WTC11 (cell line): ENCODE measurements at regions not wholly inside any gene's neighbourhood (a gene's known extent, or its start where the extent isn't known, plus 50 kb on each side); places are given as distances from the start of the nearest gene placed in this dataset.

Experiments
- ATAC-seq: fragments of 200-7000 bp; cut with Tn5 transposase; 2 replicates; pipeline ENCODE4 v1.10.0; 2021; ENCODE audit warnings: mild to moderate bottlenecking, moderate library complexity
- CTCF ChIA-PET: fragments of 300-600 bp; sonication (Branson Sonifier 250); formaldehyde crosslinking; loops from one replicate; lab custom pipeline; 2021; ENCODE audit warnings: antibody characterized with exemption; lab: Charles Lee
- POLR2A ChIA-PET: fragments of 350-600 bp; sonication (Branson Sonifier 250); formaldehyde crosslinking; loops from one replicate; lab custom pipeline; 2021; ENCODE audit warnings: antibody characterized with exemption; lab: Charles Lee
- DNase-seq: peaks from one replicate; pipeline ENCODE4 v3.0.0; 2021; ENCODE audit warnings: low spot score
- H3K27ac Mint-ChIP-seq: 2 replicates; pipeline ENCODE4 v1.8.0; 2021; ENCODE audit warnings: mixed read lengths
- H3K27me3 Mint-ChIP-seq: 2 replicates; pipeline ENCODE4 v1.8.0; 2021; ENCODE audit warnings: low read depth, mild to moderate bottlenecking, moderate library complexity, mixed read lengths
- H3K36me3 Mint-ChIP-seq: 2 replicates; pipeline ENCODE4 v1.8.0; 2021; ENCODE audit warnings: mixed read lengths
- H3K4me1 Mint-ChIP-seq: 2 replicates; pipeline ENCODE4 v1.8.0; 2022; ENCODE audit warnings: mixed read lengths
- H3K4me3 Mint-ChIP-seq: 2 replicates; pipeline ENCODE4 v1.8.0; 2021; ENCODE audit warnings: mild to moderate bottlenecking, moderate library complexity, mixed read lengths
- H3K9me3 Mint-ChIP-seq: 2 replicates; pipeline ENCODE4 v1.8.0; 2021; ENCODE audit warnings: mixed read lengths
- CREB1 ChIP-seq: sonication (generic); formaldehyde crosslinking; IDR thresholded peaks from 2 replicates; pipeline ENCODE4 v1.8.0; 2023; ENCODE audit warnings: mild to moderate bottlenecking, missing genetic modification reagents
- CREM ChIP-seq: sonication (generic); formaldehyde crosslinking; IDR thresholded peaks from 2 replicates; pipeline ENCODE4 v1.8.1; 2022; ENCODE audit warnings: mild to moderate bottlenecking, missing genetic modification reagents, moderate library complexity
- ESRRA ChIP-seq: sonication (generic); formaldehyde crosslinking; IDR thresholded peaks from 2 replicates; pipeline ENCODE4 v1.8.1; 2022; ENCODE audit warnings: mild to moderate bottlenecking, missing genetic modification reagents, borderline replicate concordance
- ETV6 ChIP-seq: sonication (generic); formaldehyde crosslinking; IDR thresholded peaks from 2 replicates; pipeline ENCODE4 v1.8.1; 2022; ENCODE audit warnings: mild to moderate bottlenecking, missing genetic modification reagents
- FOXJ3 ChIP-seq: sonication (generic); formaldehyde crosslinking; IDR thresholded peaks from 2 replicates; pipeline ENCODE4 v1.9.0; 2021; ENCODE audit warnings: missing genetic modification reagents, mild to moderate bottlenecking, borderline replicate concordance
- GABPB1 ChIP-seq: sonication (generic); formaldehyde crosslinking; IDR thresholded peaks from 2 replicates; pipeline ENCODE4 v1.8.1; 2023; ENCODE audit warnings: mild to moderate bottlenecking, missing genetic modification reagents
- GTF2I ChIP-seq: fragments of 250-450 bp; sonication (Bioruptor Pico); conservative IDR thresholded peaks from 2 replicates; pipeline ENCODE4 v1.4.0; 2021; ENCODE audit warnings: mild to moderate bottlenecking
- IRF2 ChIP-seq: sonication (generic); formaldehyde crosslinking; IDR thresholded peaks from 2 replicates; pipeline ENCODE4 v1.8.0; 2022; ENCODE audit warnings: low read depth, missing genetic modification reagents, borderline replicate concordance
- MXD4 ChIP-seq: fragments of 250-450 bp; sonication (Bioruptor Pico); IDR thresholded peaks from 2 replicates; pipeline ENCODE4 v1.8.0; 2021; ENCODE audit warnings: mild to moderate bottlenecking, moderate library complexity, borderline replicate concordance
- NFATC4 ChIP-seq: fragments of 250-450 bp; sonication (Bioruptor Pico); IDR thresholded peaks from 2 replicates; pipeline ENCODE4 v1.9.0; 2021; ENCODE audit warnings: mild to moderate bottlenecking
- NFYB ChIP-seq: sonication (generic); formaldehyde crosslinking; conservative IDR thresholded peaks from 2 replicates; pipeline ENCODE4 v1.8.0; 2022; ENCODE audit warnings: low read depth, missing genetic modification reagents
- NR1H2 ChIP-seq: sonication (generic); formaldehyde crosslinking; IDR thresholded peaks from 2 replicates; pipeline ENCODE4 v1.9.0; 2021; ENCODE audit warnings: mild to moderate bottlenecking, moderate library complexity, missing genetic modification reagents
- RORB ChIP-seq: fragments of 250-450 bp; sonication (Bioruptor Pico); IDR thresholded peaks from 2 replicates; pipeline ENCODE4 v1.9.0; 2021; ENCODE audit warnings: mild to moderate bottlenecking
- ZNF219 ChIP-seq: sonication (generic); formaldehyde crosslinking; IDR thresholded peaks from 2 replicates; pipeline ENCODE4 v1.8.0; 2023; ENCODE audit warnings: missing genetic modification reagents, mild to moderate bottlenecking, borderline replicate concordance
- ZNF396 ChIP-seq: fragments of 250-450 bp; sonication (Bioruptor Pico); IDR thresholded peaks from 2 replicates; pipeline ENCODE4 v1.8.0; 2021; ENCODE audit warnings: mild to moderate bottlenecking, moderate library complexity, borderline replicate concordance
- TF ChIP-seq, protein P1 (sequence below): sonication (generic); formaldehyde crosslinking; IDR thresholded peaks from 2 replicates; pipeline ENCODE4 v1.8.0; 2022; ENCODE audit warnings: mild to moderate bottlenecking, missing genetic modification reagents
- TF ChIP-seq, protein P2 (sequence below): sonication (generic); formaldehyde crosslinking; IDR thresholded peaks from 2 replicates; pipeline ENCODE4 v1.8.1; 2022; ENCODE audit warnings: low read depth, missing genetic modification reagents, borderline replicate concordance
- TF ChIP-seq, protein P3 (sequence below): fragments of 250-450 bp; sonication (Bioruptor Pico); IDR thresholded peaks from 2 replicates; pipeline ENCODE4 v1.9.0; 2021; ENCODE audit warnings: mild to moderate bottlenecking
- TF ChIP-seq, protein P4 (sequence below): sonication (generic); formaldehyde crosslinking; IDR thresholded peaks from 2 replicates; pipeline ENCODE4 v1.8.0; 2022; ENCODE audit warnings: mild to moderate bottlenecking, missing genetic modification reagents
- TF ChIP-seq, protein P5 (sequence below): sonication (generic); formaldehyde crosslinking; IDR thresholded peaks from 2 replicates; pipeline ENCODE4 v1.8.0; 2023; ENCODE audit warnings: missing genetic modification reagents
- TF ChIP-seq, protein P6 (sequence below): sonication (generic); formaldehyde crosslinking; IDR thresholded peaks from 2 replicates; pipeline ENCODE4 v1.8.1; 2022; ENCODE audit warnings: mild to moderate bottlenecking, moderate library complexity, missing genetic modification reagents
- TF ChIP-seq, protein P7 (sequence below): fragments of 250-450 bp; sonication (Bioruptor Pico); IDR thresholded peaks from 2 replicates; pipeline ENCODE4 v1.9.0; 2021; ENCODE audit warnings: moderate library complexity, mild to moderate bottlenecking, inconsistent platforms, borderline replicate concordance
- TF ChIP-seq, protein P8 (sequence below): fragments of 250-450 bp; sonication (Bioruptor Pico); IDR thresholded peaks from 2 replicates; pipeline ENCODE4 v1.9.0; 2021; ENCODE audit warnings: mild to moderate bottlenecking

DNA sequence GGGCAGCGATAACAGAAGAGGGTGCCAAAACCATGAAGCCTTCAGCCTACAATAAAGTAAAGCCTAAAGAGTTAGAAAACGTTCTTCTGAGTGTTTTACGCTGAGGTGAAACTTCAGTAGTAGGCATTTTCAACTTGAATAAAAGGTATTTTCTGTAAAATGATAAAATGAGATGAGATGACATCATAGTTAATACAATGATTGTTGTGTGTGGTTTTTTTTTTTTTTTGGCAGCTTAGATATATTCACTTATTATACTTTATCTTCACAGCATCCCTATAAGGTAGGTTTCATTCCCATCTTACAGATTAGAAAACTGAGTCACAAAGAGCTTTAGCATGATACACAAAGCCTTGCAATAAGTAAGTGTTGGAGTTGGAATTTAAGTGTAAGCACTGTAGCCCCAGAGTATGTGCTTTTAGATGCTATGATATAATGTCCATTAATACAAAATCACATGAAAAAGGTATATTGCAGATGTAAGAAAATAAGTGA is 291.9 kb upstream of the GRM7 start (continued):
- TF ChIP-seq, protein P1, sequence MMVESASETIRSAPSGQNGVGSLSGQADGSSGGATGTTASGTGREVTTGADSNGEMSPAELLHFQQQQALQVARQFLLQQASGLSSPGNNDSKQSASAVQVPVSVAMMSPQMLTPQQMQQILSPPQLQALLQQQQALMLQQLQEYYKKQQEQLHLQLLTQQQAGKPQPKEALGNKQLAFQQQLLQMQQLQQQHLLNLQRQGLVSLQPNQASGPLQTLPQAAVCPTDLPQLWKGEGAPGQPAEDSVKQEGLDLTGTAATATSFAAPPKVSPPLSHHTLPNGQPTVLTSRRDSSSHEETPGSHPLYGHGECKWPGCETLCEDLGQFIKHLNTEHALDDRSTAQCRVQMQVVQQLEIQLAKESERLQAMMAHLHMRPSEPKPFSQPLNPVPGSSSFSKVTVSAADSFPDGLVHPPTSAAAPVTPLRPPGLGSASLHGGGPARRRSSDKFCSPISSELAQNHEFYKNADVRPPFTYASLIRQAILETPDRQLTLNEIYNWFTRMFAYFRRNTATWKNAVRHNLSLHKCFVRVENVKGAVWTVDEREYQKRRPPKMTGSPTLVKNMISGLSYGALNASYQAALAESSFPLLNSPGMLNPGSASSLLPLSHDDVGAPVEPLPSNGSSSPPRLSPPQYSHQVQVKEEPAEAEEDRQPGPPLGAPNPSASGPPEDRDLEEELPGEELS, result no peak
- TF ChIP-seq FOXJ3 (CRISPR knock-in tag), result no peak
- TF ChIP-seq CREM (CRISPR knock-in tag), result no peak
- TF ChIP-seq, protein P2, sequence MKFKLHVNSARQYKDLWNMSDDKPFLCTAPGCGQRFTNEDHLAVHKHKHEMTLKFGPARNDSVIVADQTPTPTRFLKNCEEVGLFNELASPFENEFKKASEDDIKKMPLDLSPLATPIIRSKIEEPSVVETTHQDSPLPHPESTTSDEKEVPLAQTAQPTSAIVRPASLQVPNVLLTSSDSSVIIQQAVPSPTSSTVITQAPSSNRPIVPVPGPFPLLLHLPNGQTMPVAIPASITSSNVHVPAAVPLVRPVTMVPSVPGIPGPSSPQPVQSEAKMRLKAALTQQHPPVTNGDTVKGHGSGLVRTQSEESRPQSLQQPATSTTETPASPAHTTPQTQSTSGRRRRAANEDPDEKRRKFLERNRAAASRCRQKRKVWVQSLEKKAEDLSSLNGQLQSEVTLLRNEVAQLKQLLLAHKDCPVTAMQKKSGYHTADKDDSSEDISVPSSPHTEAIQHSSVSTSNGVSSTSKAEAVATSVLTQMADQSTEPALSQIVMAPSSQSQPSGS (CRISPR knock-in tag), result no peak
- TF ChIP-seq, protein P3, sequence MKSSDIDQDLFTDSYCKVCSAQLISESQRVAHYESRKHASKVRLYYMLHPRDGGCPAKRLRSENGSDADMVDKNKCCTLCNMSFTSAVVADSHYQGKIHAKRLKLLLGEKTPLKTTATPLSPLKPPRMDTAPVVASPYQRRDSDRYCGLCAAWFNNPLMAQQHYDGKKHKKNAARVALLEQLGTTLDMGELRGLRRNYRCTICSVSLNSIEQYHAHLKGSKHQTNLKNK (CRISPR knock-in tag), result no peak
- no peak for TF ChIP-seq NFATC4 (CRISPR knock-in tag)
- TF ChIP-seq ZNF396 (CRISPR knock-in tag), result no peak
- TF ChIP-seq, protein P4, sequence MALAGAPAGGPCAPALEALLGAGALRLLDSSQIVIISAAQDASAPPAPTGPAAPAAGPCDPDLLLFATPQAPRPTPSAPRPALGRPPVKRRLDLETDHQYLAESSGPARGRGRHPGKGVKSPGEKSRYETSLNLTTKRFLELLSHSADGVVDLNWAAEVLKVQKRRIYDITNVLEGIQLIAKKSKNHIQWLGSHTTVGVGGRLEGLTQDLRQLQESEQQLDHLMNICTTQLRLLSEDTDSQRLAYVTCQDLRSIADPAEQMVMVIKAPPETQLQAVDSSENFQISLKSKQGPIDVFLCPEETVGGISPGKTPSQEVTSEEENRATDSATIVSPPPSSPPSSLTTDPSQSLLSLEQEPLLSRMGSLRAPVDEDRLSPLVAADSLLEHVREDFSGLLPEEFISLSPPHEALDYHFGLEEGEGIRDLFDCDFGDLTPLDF (CRISPR knock-in tag), result no peak
- no peak for TF ChIP-seq ETV6

DNA sequence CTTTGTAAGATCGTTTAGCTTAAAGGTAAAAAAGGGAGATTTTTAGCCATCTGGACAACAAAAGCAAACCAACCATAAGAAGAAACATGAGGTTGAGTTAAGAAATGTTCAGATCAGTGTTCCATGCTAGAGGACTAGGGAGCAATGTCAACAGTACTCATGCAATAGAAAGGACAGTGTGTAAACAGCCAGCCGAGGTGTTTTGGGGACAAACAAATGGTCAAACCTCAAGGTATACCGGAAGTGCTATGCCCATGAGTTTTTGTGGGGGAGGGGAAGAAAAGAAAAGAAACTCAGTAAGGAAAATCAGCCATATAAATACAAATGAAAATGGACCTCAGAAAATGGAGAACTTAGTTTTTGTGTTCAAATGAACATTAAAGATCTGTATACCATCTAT is 289.5 kb upstream of the GRM7 start:
- DNase-seq (no peak), ATAC-seq (no peak)
- peaks cover 32% of the 10 kb centered on the region for H3K9me3 Mint-ChIP-seq
- peaks cover 11% of the 10 kb centered on the region for H3K36me3 Mint-ChIP-seq
- no peaks in the 10 kb centered on the region; the same call in 1 of the 2 replicates for H3K27me3 Mint-ChIP-seq
- H3K4me1 Mint-ChIP-seq, result no peaks in the 10 kb centered on the region
- POLR2A ChIA-PET, result no interaction called here
- CTCF ChIA-PET, result no interaction called here
- H3K27ac Mint-ChIP-seq, result no peak overlapping the region
- no peak overlapping the region for H3K4me3 Mint-ChIP-seq
- TF ChIP-seq, protein P5, sequence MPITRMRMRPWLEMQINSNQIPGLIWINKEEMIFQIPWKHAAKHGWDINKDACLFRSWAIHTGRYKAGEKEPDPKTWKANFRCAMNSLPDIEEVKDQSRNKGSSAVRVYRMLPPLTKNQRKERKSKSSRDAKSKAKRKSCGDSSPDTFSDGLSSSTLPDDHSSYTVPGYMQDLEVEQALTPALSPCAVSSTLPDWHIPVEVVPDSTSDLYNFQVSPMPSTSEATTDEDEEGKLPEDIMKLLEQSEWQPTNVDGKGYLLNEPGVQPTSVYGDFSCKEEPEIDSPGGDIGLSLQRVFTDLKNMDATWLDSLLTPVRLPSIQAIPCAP, result no peak
- TF ChIP-seq, protein P6, sequence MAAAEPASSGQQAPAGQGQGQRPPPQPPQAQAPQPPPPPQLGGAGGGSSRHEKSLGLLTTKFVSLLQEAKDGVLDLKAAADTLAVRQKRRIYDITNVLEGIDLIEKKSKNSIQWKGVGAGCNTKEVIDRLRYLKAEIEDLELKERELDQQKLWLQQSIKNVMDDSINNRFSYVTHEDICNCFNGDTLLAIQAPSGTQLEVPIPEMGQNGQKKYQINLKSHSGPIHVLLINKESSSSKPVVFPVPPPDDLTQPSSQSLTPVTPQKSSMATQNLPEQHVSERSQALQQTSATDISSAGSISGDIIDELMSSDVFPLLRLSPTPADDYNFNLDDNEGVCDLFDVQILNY (CRISPR knock-in tag), result no peak
- TF ChIP-seq, protein P7, sequence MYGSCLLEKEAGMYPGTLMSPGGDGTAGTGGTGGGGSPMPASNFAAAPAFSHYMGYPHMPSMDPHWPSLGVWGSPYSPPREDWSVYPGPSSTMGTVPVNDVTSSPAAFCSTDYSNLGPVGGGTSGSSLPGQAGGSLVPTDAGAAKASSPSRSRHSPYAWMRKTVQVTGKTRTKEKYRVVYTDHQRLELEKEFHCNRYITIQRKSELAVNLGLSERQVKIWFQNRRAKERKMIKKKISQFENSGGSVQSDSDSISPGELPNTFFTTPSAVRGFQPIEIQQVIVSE (CRISPR knock-in tag), result no peak
- TF ChIP-seq RORB (CRISPR knock-in tag), result no peak
- TF ChIP-seq, protein P3 (CRISPR knock-in tag), result no peak
- no peak for TF ChIP-seq MXD4 (CRISPR knock-in tag)

DNA sequence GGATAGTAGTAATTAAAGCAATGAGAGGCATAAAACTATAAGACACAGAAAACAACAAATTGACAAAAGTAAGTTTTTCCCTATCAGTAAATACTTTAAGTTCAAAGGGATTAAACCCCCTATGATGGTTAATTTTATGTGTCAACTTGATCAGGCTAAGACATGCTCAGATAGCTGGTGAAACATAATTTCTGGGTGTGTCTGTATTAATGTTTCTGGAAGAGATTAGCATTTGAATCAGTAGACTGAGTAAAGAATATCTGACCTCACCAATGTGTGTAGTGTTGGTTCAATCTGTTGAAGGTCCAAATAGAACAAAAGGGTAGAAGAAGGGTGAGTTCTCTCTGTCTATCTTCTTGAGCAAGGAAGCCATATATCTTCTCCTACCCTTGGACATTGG is 283.3 kb upstream of the GRM7 start:
- DNase-seq, result no peak
- Mint-ChIP-seq H3K9me3 (peaks cover 36% of the 10 kb centered on the region), H3K4me1 (no peaks in the 10 kb centered on the region), H3K4me3 (no peak overlapping the region), H3K27ac (no peak overlapping the region), H3K27me3 (no peaks in the 10 kb centered on the region), H3K36me3 (peaks cover 14% of the 10 kb centered on the region)
- no peak for ATAC-seq
- TF ChIP-seq CREB1 (CRISPR knock-in tag), result no peak
- TF ChIP-seq IRF2 (CRISPR knock-in tag), result no peak
- no peak for TF ChIP-seq NR1H2
- TF ChIP-seq GTF2I (CRISPR knock-in tag), result no peak
- no peak for TF ChIP-seq ETV6
- TF ChIP-seq GABPB1 (CRISPR knock-in tag), result no peak
- no peak for TF ChIP-seq NFYB (CRISPR knock-in tag)
- TF ChIP-seq ESRRA (CRISPR knock-in tag), result no peak
- no peak for TF ChIP-seq ZNF219 (CRISPR knock-in tag)
- TF ChIP-seq, protein P8, sequence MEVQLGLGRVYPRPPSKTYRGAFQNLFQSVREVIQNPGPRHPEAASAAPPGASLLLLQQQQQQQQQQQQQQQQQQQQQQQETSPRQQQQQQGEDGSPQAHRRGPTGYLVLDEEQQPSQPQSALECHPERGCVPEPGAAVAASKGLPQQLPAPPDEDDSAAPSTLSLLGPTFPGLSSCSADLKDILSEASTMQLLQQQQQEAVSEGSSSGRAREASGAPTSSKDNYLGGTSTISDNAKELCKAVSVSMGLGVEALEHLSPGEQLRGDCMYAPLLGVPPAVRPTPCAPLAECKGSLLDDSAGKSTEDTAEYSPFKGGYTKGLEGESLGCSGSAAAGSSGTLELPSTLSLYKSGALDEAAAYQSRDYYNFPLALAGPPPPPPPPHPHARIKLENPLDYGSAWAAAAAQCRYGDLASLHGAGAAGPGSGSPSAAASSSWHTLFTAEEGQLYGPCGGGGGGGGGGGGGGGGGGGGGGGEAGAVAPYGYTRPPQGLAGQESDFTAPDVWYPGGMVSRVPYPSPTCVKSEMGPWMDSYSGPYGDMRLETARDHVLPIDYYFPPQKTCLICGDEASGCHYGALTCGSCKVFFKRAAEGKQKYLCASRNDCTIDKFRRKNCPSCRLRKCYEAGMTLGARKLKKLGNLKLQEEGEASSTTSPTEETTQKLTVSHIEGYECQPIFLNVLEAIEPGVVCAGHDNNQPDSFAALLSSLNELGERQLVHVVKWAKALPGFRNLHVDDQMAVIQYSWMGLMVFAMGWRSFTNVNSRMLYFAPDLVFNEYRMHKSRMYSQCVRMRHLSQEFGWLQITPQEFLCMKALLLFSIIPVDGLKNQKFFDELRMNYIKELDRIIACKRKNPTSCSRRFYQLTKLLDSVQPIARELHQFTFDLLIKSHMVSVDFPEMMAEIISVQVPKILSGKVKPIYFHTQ (CRISPR knock-in tag), result no peak
- POLR2A ChIA-PET, result no interaction called here
- CTCF ChIA-PET, result no interaction called here
